Right lobe of liver (tissue), 6 donors: ENCODE measurements at regions not wholly inside any gene's neighbourhood (a gene's known extent, or its start where the extent isn't known, plus 50 kb on each side); places are given as distances from the start of the nearest gene placed in this dataset.

Experiments
- ATAC-seq, 4 donors: fragments of 200-7000 bp; cut with Tn5 transposase; one replicate each; pipeline ENCODE4 v1.9.1; 2020; ENCODE audit warnings: mild to moderate bottlenecking in 4 of 4, moderate library complexity in 4 of 4
- DNase-seq, 3 donors: peaks; one replicate each; pipeline ENCODE4 v3.0.0-alpha.2; 2020
- H3K27ac ChIP-seq, 3 donors: fragments of 200-600 bp; one replicate each; pipeline ENCODE4 v1.8.0; 2022
- H3K27me3 ChIP-seq, 2 donors: fragments of 200-600 bp; one replicate each; pipeline ENCODE4 v1.8.0; 2022
- H3K36me3 ChIP-seq, 4 donors: fragments of 200-600 bp; sonication (generic) in 1 of 4; one replicate each; pipeline versions ENCODE4 v1.5.1 to v1.8.0; 2017 to 2022; ENCODE audit warnings: control low read depth in 1 of 4
- H3K4me1 ChIP-seq, 4 donors: fragments of 200-600 bp; sonication (generic) in 1 of 4; one replicate each; pipeline versions ENCODE4 v1.5.1 to v1.8.0; 2017 to 2022; ENCODE audit warnings: control low read depth in 1 of 4
- H3K4me3 ChIP-seq, 3 donors: fragments of 200-600 bp; one replicate each; pipeline ENCODE4 v1.8.0; 2022
- H3K9me3 ChIP-seq, 4 donors: fragments of 200-600 bp; sonication (generic) in 1 of 4; one replicate each; pipeline versions ENCODE4 v1.5.1 to v1.8.0; 2017 to 2022; ENCODE audit warnings: control low read depth in 1 of 4
- POLR2A ChIP-seq: fragments of 450-650 bp; IDR thresholded peaks from one replicate; pipeline ENCODE4 v1.6.1; 2017; ENCODE audit warnings: antibody characterized with exemption, mild to moderate bottlenecking
- WGBS: methylation state at CpG from one replicate; pipeline ENCODE4 v1.1.6; 2018; ENCODE audit warnings: low coverage, low lambda C conversion rate; ENCODE audit not compliant: insufficient coverage; ENCODE audit errors: missing lambda C conversion rate; 5-methylcytosine and 5-hydroxymethylcytosine counted together
- intact Hi-C, 2 donors: fragments of 100-400 bp; cut with DNase I; formaldehyde crosslinking; loops; one replicate each; pipeline versions ENCODE4 v1.11.2 to v1.14.1; 2022
- TF ChIP-seq, protein P1 (sequence below), 4 donors: fragments of 200-600 bp in 3 of 4; fragments of 450-650 bp in 1 of 4; IDR thresholded peaks; one replicate each; pipeline versions ENCODE4 v1.5.1 to v1.8.0; 2016 to 2022; ENCODE audit warnings: antibody characterized with exemption in 4 of 4, mild to moderate bottlenecking in 2 of 4
- donor health status: DM: no; HTN: yes; CAD: no.
- donor health status: DM: no; HTN: no; CAD: no.
- donor health status: DM: no; HTN: no; CAD: no.
- donor health status: DM: no; HTN: yes; CAD: no.
- donor health status: DM: no; HTN: yes; CAD: no.

GRCh38 chr14:96999654-97000155 is 202.5 kb downstream of the VRK1 start:
- Histone ChIP-seq H3K4me1 (no peaks in the 10 kb centered on the region), H3K27me3 (no peaks in the 10 kb centered on the region), H3K27ac (no peak overlapping the region), H3K9me3 (no peaks in the 10 kb centered on the region), H3K36me3 (no peaks in the 10 kb centered on the region), H3K4me3 (no peak overlapping the region)
- no peak for TF ChIP-seq POLR2A
- ATAC-seq (no peak), DNase-seq (no peak)
- intact Hi-C loops: no loop called here
- 40% methylated on average over 1 of the region's 1 CpG for WGBS

DNA sequence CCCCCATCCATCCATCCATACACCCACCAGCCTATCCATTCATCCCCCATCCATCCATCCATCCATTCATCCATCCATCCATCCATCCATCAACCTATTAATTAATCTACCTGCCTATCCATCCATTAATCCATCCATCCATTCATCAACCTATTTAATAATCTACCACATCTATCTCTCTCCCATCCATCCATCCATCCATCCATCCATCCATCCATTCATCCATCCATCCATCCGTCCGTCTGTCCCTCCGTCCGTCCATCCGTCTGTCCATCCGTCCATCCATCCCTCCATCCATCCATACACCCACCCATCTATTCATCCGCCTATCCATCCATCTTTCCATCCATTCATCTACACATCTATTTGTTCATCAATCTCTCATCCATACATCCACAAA is 205.3 kb downstream of the VRK1 start:
- no peak for ATAC-seq
- intact Hi-C loops: no loop called here
- TF ChIP-seq, protein P1, sequence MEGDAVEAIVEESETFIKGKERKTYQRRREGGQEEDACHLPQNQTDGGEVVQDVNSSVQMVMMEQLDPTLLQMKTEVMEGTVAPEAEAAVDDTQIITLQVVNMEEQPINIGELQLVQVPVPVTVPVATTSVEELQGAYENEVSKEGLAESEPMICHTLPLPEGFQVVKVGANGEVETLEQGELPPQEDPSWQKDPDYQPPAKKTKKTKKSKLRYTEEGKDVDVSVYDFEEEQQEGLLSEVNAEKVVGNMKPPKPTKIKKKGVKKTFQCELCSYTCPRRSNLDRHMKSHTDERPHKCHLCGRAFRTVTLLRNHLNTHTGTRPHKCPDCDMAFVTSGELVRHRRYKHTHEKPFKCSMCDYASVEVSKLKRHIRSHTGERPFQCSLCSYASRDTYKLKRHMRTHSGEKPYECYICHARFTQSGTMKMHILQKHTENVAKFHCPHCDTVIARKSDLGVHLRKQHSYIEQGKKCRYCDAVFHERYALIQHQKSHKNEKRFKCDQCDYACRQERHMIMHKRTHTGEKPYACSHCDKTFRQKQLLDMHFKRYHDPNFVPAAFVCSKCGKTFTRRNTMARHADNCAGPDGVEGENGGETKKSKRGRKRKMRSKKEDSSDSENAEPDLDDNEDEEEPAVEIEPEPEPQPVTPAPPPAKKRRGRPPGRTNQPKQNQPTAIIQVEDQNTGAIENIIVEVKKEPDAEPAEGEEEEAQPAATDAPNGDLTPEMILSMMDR (IDR thresholded peaks at IDR 0.05): no peak
- no peak for TF ChIP-seq POLR2A

GRCh38 chr14:97005934-97006333 is 208.8 kb downstream of the VRK1 start:
- Histone ChIP-seq H3K4me3 (no peak overlapping the region), H3K27ac (no peak overlapping the region), H3K36me3 (no peaks in the 10 kb centered on the region), H3K9me3 (no peaks in the 10 kb centered on the region), H3K27me3 (no peaks in the 10 kb centered on the region), H3K4me1 (no peaks in the 10 kb centered on the region)
- TF ChIP-seq, protein P1 (IDR thresholded peaks at IDR 0.05): no peak
- no peak for TF ChIP-seq POLR2A
- DNase-seq: no peak
- WGBS: 39% methylated on average over 2 of the region's 7 CpGs
- ATAC-seq: no peak
- intact Hi-C loops: no loop called here

More for the DNA sequence above, 205.3 kb downstream of the VRK1 start:
- H3K27me3 ChIP-seq: no peaks in the 10 kb centered on the region
- WGBS: 51% methylated on average over 7 of the region's 7 CpGs
- no peaks in the 10 kb centered on the region for H3K9me3 ChIP-seq
- H3K27ac ChIP-seq: no peak overlapping the region
- no peaks in the 10 kb centered on the region for H3K36me3 ChIP-seq
- no peak for DNase-seq
- no peaks in the 10 kb centered on the region for H3K4me1 ChIP-seq
- H3K4me3 ChIP-seq: no peak overlapping the region

- no peaks in the 10 kb centered on the region for H3K9me3 ChIP-seq
- no peak overlapping the region for H3K27ac ChIP-seq
- no peak for DNase-seq
- intact Hi-C loops: no loop called here
- H3K27me3 ChIP-seq: no peaks in the 10 kb centered on the region
- TF ChIP-seq, protein P1 (IDR thresholded peaks at IDR 0.05): no peak
- no peak for TF ChIP-seq POLR2A
- H3K4me1 ChIP-seq: no peaks in the 10 kb centered on the region
- ATAC-seq: no peak
- no peak overlapping the region for H3K4me3 ChIP-seq
- H3K36me3 ChIP-seq: no peaks in the 10 kb centered on the region
- 43% methylated on average over 8 of the region's 8 CpGs for WGBS
Observed at GRCh38 chr14:97010491-97011160, 213.4 kb downstream of the VRK1 start.

DNA sequence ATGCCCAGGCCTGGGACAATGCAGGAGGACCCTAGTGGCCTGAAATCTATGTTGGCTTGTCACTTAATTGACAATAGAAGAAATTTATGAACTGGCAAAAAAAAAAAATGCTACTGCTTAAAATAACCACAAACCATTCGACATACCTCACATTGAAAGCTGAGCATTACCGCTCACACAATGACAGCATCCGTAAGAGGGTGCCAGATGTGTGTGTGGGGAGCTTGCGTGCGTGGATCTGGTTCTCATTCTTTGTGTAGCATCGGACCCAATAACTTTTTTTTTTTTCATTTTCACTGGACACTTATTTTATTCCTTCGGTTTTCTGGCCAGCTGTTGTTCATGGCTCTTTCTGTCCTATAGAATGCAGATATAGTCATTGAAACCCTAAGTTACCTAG is 216.7 kb downstream of the VRK1 start:
- no peaks in the 10 kb centered on the region for H3K36me3 ChIP-seq
- H3K27me3 ChIP-seq: no peaks in the 10 kb centered on the region
- no peaks in the 10 kb centered on the region for H3K4me1 ChIP-seq
- no peak for TF ChIP-seq POLR2A
- TF ChIP-seq, protein P1 (IDR thresholded peaks at IDR 0.05): no peak
- ATAC-seq (no peak), DNase-seq (no peak)
- no peak overlapping the region for H3K4me3 ChIP-seq
- no peaks in the 10 kb centered on the region for H3K9me3 ChIP-seq
- WGBS: 82% methylated on average over 6 of the region's 7 CpGs
- no peak overlapping the region for H3K27ac ChIP-seq
- intact Hi-C loops: no loop called here
